Activated T-helper 1 cell treated with anti-CD3 and anti-CD28 coated beads, Interleukin-12 subunit alpha, Interleukin-12 subunit beta, Interleukin-2, Interleukin-4 antibody, amounts not matched to agents 30 ng/mL and 10 ng/mL and 1 ng/mL, durations not matched to agents 14 hours and 24 hours and 36 hours (primary cell): ENCODE measurements at regions not wholly inside any gene's neighbourhood (a gene's known extent, or its start where the extent isn't known, plus 50 kb on each side); places are given as distances from the start of the nearest gene placed in this dataset.

Experiments used
- DNase-seq: peaks from one replicate; pipeline ENCODE4 v3.0.0; 2021; ENCODE audit warnings: low spot score
- H3K27ac Mint-ChIP-seq: one replicate; pipeline ENCODE4 v1.8.0; 2021; ENCODE audit warnings: mild to moderate bottlenecking, mixed read lengths
- H3K27me3 Mint-ChIP-seq: one replicate; pipeline ENCODE4 v1.8.0; 2022; ENCODE audit warnings: mild to moderate bottlenecking, moderate library complexity, mixed read lengths; ENCODE audit not compliant: insufficient read depth
- H3K36me3 Mint-ChIP-seq: one replicate; pipeline ENCODE4 v1.8.0; 2021; ENCODE audit warnings: low read depth, mixed read lengths
- H3K4me1 Mint-ChIP-seq: one replicate; pipeline ENCODE4 v1.8.0; 2021; ENCODE audit warnings: low read depth, mixed read lengths
- H3K4me3 Mint-ChIP-seq: one replicate; pipeline ENCODE4 v1.8.0; 2021; ENCODE audit warnings: mild to moderate bottlenecking, moderate library complexity, mixed read lengths
- H3K9me3 Mint-ChIP-seq: one replicate; pipeline ENCODE4 v1.8.0; 2021; ENCODE audit warnings: mixed read lengths
- intact Hi-C: fragments of 100-400 bp; cut with micrococcal nuclease; formaldehyde crosslinking; loops from one replicate; pipeline ENCODE4 v1.15.1; 2024

- H3K36me3 Mint-ChIP-seq, result no peaks in the 10 kb centered on the region
- no peak overlapping the region for H3K4me3 Mint-ChIP-seq
Measured at GRCh38 chr2:118706844-118707243, 140.6 kb downstream of the EN1 start.

DNA sequence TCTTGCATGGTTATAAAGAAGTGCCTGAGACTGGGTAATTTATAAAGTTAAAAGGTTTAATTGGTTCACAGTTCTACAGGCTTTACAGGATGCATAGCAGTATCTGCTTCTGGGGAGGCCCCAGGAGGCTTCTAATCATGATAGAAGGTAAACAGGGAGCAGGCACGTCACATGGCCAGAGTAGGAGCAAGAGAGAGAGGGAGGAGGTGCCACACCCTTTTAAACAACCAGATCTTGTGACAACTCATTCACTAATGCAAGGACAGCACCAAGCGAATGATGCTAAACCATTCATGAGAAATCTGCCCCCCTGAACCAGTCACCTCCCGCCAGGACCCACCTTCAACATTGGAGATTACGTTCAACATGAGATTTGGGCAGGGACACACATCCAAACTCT lies 141.1 kb downstream of the EN1 start:
- Mint-ChIP-seq H3K4me1 (no peaks in the 10 kb centered on the region), H3K9me3 (no peaks in the 10 kb centered on the region), H3K4me3 (no peak overlapping the region), H3K27me3 (peaks cover 2% of the 10 kb centered on the region), H3K27ac (no peak overlapping the region), H3K36me3 (no peaks in the 10 kb centered on the region)
- DNase-seq, result no peak
- intact Hi-C loops, result no loop called here

More at GRCh38 chr2:118706844-118707243, 140.6 kb downstream of the EN1 start:
- Mint-ChIP-seq H3K9me3 (no peaks in the 10 kb centered on the region), H3K4me1 (no peaks in the 10 kb centered on the region), H3K27ac (no peak overlapping the region), H3K27me3 (peaks cover 2% of the 10 kb centered on the region)
- intact Hi-C loops, result no loop called here
- DNase-seq, result no peak

DNA sequence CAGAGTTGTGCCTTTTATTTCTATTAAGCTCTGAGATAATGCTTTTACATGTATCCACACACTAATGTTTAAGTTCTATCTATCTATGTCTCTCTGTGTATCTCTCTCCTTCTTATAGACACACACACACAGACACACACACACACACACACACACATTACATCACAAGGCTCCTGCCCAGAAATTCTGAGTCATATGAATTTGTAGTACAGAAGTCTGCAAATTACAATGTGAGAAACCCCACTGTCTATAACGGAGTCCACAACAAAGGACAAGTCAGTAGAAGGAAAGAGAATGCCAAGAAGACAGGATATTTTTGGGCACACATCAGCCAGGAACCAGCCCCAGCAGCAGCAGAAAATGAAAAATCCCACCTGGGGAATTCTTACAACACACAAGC lies 142.4 kb downstream of the EN1 start:
- Mint-ChIP-seq H3K4me1 (no peaks in the 10 kb centered on the region), H3K9me3 (no peaks in the 10 kb centered on the region), H3K27ac (no peak overlapping the region), H3K36me3 (no peaks in the 10 kb centered on the region), H3K4me3 (no peak overlapping the region), H3K27me3 (no peaks in the 10 kb centered on the region)
- DNase-seq, result no peak
- intact Hi-C loops, result no loop called here

DNA sequence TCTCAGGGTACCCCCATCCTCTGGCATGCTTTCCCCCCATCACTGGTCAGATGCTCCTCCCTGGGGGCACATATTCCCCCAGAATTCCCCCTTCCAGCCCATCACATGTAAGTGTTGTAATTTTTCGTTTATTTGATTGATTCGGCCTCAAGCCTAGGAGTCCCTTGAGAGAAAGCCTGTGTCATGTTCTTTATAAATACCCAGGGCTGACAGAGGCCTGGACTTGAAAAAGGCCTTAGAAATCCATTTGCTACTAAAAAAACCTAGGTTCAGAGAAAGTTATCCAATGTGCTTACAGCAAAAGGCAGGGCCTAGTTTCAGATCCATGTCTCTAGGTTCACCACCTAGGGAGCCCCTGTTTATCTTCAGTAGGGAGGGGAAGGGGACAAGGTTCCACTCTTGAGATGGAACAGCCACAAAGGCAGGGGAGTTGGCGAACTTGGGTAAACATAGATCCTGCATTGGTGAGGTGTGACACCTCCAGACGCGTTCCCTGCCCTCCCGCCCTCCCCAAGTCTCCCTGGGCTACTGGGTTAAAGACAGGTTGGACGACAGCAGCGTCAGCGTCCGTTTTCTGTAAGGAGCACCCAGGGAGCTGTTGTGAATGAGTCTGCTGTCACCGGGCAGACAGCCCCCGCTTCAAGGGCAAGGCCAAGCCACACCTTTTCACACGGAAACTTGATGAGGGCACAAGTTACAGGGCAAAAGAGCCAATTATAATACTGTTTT lies 147.8 kb downstream of the EN1 start:
- no peaks in the 10 kb centered on the region for H3K9me3 Mint-ChIP-seq
- H3K4me1 Mint-ChIP-seq, result no peaks in the 10 kb centered on the region
- no peaks in the 10 kb centered on the region for H3K27me3 Mint-ChIP-seq
- H3K36me3 Mint-ChIP-seq, result no peaks in the 10 kb centered on the region
- intact Hi-C loops, result no loop called here
- H3K27ac Mint-ChIP-seq, result no peak overlapping the region
- H3K4me3 Mint-ChIP-seq, result no peak overlapping the region
- no peak for DNase-seq

DNA sequence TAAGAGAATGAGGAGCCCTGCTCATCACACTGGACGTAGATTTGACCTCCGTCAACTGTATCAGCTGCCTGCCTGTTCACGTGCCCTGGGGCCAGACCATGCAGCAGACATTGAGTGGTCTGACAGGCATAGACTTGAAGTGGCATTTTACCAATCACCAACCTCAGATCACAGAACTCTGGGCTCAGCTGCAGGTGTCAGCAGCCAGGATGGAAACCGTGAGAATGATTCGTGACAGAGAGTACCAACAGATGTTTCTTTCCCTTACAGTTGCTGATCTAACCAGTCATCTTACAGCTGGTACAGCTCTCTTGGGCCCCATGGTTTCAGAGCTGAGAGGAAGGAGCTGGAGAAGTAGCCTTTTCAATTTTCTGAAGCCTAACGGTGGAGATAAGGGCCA lies 148.9 kb downstream of the EN1 start:
- DNase-seq, result no peak
- Mint-ChIP-seq H3K27me3 (no peaks in the 10 kb centered on the region), H3K4me1 (no peaks in the 10 kb centered on the region), H3K36me3 (no peaks in the 10 kb centered on the region), H3K4me3 (no peak overlapping the region), H3K27ac (no peak overlapping the region), H3K9me3 (no peaks in the 10 kb centered on the region)
- intact Hi-C loops, result no loop called here

DNA sequence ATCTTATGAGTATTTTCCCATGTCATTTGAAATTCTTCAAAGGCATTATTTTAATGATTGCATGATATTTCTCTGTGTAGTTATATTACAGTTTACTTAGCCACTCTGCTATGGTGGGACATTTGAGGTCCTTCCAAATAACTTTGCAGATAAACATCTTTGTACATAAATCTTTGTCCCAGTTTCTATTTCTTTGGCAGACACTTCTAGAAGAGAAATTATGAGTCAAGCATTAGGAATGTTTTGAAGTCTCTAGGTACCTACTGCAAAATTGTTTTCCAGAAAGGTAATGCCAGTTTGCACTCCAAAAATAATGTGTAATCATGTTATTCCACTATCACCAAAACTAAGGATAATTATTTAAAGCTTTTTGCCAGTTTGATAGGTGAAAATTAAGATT lies 149.7 kb downstream of the EN1 start:
- Mint-ChIP-seq H3K4me3 (no peak overlapping the region), H3K9me3 (no peaks in the 10 kb centered on the region), H3K4me1 (no peaks in the 10 kb centered on the region), H3K36me3 (no peaks in the 10 kb centered on the region), H3K27me3 (no peaks in the 10 kb centered on the region), H3K27ac (no peak overlapping the region)
- DNase-seq, result no peak
- intact Hi-C loops, result no loop called here

GRCh38 chr2:118696786-118697465 lies 150.5 kb downstream of the EN1 start:
- intact Hi-C loops, result no loop called here
- no peak for DNase-seq
- no peaks in the 10 kb centered on the region for H3K36me3 Mint-ChIP-seq
- no peaks in the 10 kb centered on the region for H3K27me3 Mint-ChIP-seq
- no peaks in the 10 kb centered on the region for H3K4me1 Mint-ChIP-seq
- no peak overlapping the region for H3K27ac Mint-ChIP-seq
- H3K4me3 Mint-ChIP-seq, result no peak overlapping the region
- H3K9me3 Mint-ChIP-seq, result no peaks in the 10 kb centered on the region

- no peaks in the 10 kb centered on the region for H3K4me1 Mint-ChIP-seq
- DNase-seq, result no peak
- intact Hi-C loops, result no loop called here
- no peaks in the 10 kb centered on the region for H3K27me3 Mint-ChIP-seq
- no peaks in the 10 kb centered on the region for H3K36me3 Mint-ChIP-seq
- no peak overlapping the region for H3K4me3 Mint-ChIP-seq
- H3K9me3 Mint-ChIP-seq, result no peaks in the 10 kb centered on the region
- H3K27ac Mint-ChIP-seq, result no peak overlapping the region
Measured at GRCh38 chr2:118693287-118693822, 154.1 kb downstream of the EN1 start.

- Mint-ChIP-seq H3K9me3 (no peaks in the 10 kb centered on the region), H3K27ac (no peak overlapping the region), H3K4me1 (no peaks in the 10 kb centered on the region), H3K36me3 (no peaks in the 10 kb centered on the region), H3K27me3 (no peaks in the 10 kb centered on the region), H3K4me3 (no peak overlapping the region)
- DNase-seq, result no peak
- intact Hi-C loops, result no loop called here
Measured at GRCh38 chr2:118689874-118690273, 157.6 kb downstream of the EN1 start.

DNA sequence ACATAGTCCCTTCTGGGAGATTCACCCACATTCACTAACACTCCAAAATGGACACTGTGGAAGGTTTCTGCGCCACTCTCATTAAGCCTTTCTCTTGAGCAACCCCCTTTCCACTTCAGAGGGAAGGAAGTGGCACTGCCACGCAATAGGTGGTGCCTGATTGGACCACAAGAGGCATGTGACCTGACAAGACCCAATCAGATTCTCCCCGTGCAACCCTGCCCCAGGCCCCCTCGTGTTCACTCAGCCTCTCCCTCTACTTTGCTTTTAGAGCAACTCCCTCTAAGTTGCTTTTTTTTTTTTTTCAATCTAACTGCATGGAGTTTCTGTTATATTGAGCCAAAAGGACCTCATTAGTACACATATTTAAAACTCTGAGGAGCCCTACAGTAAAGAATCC lies 158.0 kb downstream of the EN1 start:
- no peaks in the 10 kb centered on the region for H3K9me3 Mint-ChIP-seq
- H3K4me1 Mint-ChIP-seq, result no peaks in the 10 kb centered on the region
- no peak overlapping the region for H3K4me3 Mint-ChIP-seq
- intact Hi-C loops, result no loop called here
- H3K27me3 Mint-ChIP-seq, result no peaks in the 10 kb centered on the region
- H3K27ac Mint-ChIP-seq, result no peak overlapping the region
- no peak for DNase-seq
- no peaks in the 10 kb centered on the region for H3K36me3 Mint-ChIP-seq

- Mint-ChIP-seq H3K27me3 (no peaks in the 10 kb centered on the region), H3K27ac (no peak overlapping the region), H3K9me3 (no peaks in the 10 kb centered on the region), H3K36me3 (no peaks in the 10 kb centered on the region), H3K4me3 (no peak overlapping the region), H3K4me1 (no peaks in the 10 kb centered on the region)
- no peak for DNase-seq
- intact Hi-C loops, result no loop called here
Measured at GRCh38 chr2:118689033-118689432, 158.4 kb downstream of the EN1 start.

- intact Hi-C loops, result no loop called here
- H3K4me1 Mint-ChIP-seq, result no peaks in the 10 kb centered on the region
- H3K4me3 Mint-ChIP-seq, result no peak overlapping the region
- H3K27ac Mint-ChIP-seq, result no peak overlapping the region
- H3K27me3 Mint-ChIP-seq, result no peaks in the 10 kb centered on the region
- H3K9me3 Mint-ChIP-seq, result no peaks in the 10 kb centered on the region
- no peak for DNase-seq
- no peaks in the 10 kb centered on the region for H3K36me3 Mint-ChIP-seq
Measured at GRCh38 chr2:118687698-118688097, 159.8 kb downstream of the EN1 start.

GRCh38 chr2:118687192-118687591 lies 160.3 kb downstream of the EN1 start:
- DNase-seq, result no peak
- Mint-ChIP-seq H3K36me3 (no peaks in the 10 kb centered on the region), H3K4me3 (no peak overlapping the region), H3K27me3 (no peaks in the 10 kb centered on the region), H3K9me3 (no peaks in the 10 kb centered on the region), H3K4me1 (no peaks in the 10 kb centered on the region), H3K27ac (no peak overlapping the region)
- intact Hi-C loops, result no loop called here
